Loucy (cell line): ENCODE measurements at regions not wholly inside any gene's neighbourhood (a gene's known extent, or its start where the extent isn't known, plus 50 kb on each side); places are given as distances from the start of the nearest gene placed in this dataset.

Source experiments
- EZH2phosphoT487 ChIP-seq: fragments of 200-600 bp; IDR thresholded peaks from 2 replicates; pipeline ENCODE4 v1.6.1; 2018; ENCODE audit warnings: antibody characterized with exemption, mild to moderate bottlenecking, moderate library complexity, borderline replicate concordance
- TF ChIP-seq, protein P1 (sequence below): fragments of 200-600 bp; sonication (generic); conservative IDR thresholded peaks from 2 replicates; pipeline ENCODE4 v1.5.1; 2014; ENCODE audit warnings: mild to moderate bottlenecking, antibody characterized with exemption, low read length

DNA sequence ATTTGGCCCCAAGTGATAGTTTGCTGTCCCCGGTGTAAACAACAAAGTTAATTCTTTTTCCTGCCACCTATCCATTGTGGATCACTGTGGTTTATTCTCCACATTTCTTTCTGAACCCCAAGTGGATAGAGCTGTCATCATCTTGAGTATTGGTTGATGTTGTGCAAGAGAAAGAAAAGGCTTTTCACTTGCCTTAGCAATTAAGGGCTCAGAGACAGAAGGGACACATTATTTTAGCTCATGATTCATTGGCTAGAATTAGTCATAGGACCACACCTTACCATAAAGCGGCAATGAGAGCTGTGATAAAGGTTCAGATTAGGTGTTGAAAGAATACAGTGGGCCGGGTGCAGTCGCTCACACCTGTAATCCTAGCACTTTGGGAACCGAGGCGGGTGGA, 442.1 kb upstream of the DCC start:
- TF ChIP-seq, protein P1, sequence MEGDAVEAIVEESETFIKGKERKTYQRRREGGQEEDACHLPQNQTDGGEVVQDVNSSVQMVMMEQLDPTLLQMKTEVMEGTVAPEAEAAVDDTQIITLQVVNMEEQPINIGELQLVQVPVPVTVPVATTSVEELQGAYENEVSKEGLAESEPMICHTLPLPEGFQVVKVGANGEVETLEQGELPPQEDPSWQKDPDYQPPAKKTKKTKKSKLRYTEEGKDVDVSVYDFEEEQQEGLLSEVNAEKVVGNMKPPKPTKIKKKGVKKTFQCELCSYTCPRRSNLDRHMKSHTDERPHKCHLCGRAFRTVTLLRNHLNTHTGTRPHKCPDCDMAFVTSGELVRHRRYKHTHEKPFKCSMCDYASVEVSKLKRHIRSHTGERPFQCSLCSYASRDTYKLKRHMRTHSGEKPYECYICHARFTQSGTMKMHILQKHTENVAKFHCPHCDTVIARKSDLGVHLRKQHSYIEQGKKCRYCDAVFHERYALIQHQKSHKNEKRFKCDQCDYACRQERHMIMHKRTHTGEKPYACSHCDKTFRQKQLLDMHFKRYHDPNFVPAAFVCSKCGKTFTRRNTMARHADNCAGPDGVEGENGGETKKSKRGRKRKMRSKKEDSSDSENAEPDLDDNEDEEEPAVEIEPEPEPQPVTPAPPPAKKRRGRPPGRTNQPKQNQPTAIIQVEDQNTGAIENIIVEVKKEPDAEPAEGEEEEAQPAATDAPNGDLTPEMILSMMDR = no peak
- TF ChIP-seq EZH2phosphoT487 = no peak
